GM12865 (cell line): ENCODE measurements at regions not wholly inside any gene's neighbourhood (a gene's known extent, or its start where the extent isn't known, plus 50 kb on each side); places are given as distances from the start of the nearest gene placed in this dataset.
"Not testable (repeated sequence)": the region's sequence is repeated elsewhere in the genome, so short reads cannot be mapped to it uniquely, and the experiment has no call there.

Source experiments
- DNase-seq: peaks from one replicate; pipeline ENCODE4 v3.0.0; 2010; ENCODE audit warnings: low read depth
- H3K4me3 ChIP-seq: 2 replicates; pipeline ENCODE4 v1.5.1; 2011; ENCODE audit warnings: mild to moderate bottlenecking, low read depth, low read length, control low read depth
- CTCF ChIP-seq: IDR thresholded peaks from 2 replicates; pipeline ENCODE4 v1.5.1; 2011; ENCODE audit warnings: low read length, control low read depth, low read depth, inconsistent platforms; ENCODE audit not compliant: insufficient read depth; ENCODE audit errors: missing control alignments

GRCh38 chrX:1700757-1701156 lies 85.9 kb downstream of the ASMT start:
- TF ChIP-seq CTCF: no peak
- no peak for DNase-seq
- no peak overlapping the region for H3K4me3 ChIP-seq

GRCh38 chrX:1701396-1701901 lies 86.6 kb downstream of the ASMT start:
- not testable (repeated sequence) for H3K4me3 ChIP-seq, DNase-seq

GRCh38 chrX:1702142-1702541 lies 87.3 kb downstream of the ASMT start:
- DNase-seq, H3K4me3 ChIP-seq: not testable (repeated sequence)

- not testable (repeated sequence) for DNase-seq, H3K4me3 ChIP-seq
Measured at GRCh38 chrX:1702557-1702956, 87.7 kb downstream of the ASMT start.

GRCh38 chrX:1709277-1709676 lies 94.4 kb downstream of the ASMT start:
- DNase-seq, H3K4me3 ChIP-seq: not testable (repeated sequence)

- no peak overlapping the region for H3K4me3 ChIP-seq
- TF ChIP-seq CTCF: no peak
- DNase-seq: no peak
Measured at GRCh38 chrX:1713296-1713695, 98.4 kb downstream of the ASMT start.

- DNase-seq: no peak
- TF ChIP-seq CTCF: no peak
- H3K4me3 ChIP-seq: no peak overlapping the region
Measured at GRCh38 chrX:1717373-1717772, 102.5 kb downstream of the ASMT start.

GRCh38 chrX:1719270-1719669 lies 104.4 kb downstream of the ASMT start:
- TF ChIP-seq CTCF: no peak
- DNase-seq: no peak
- H3K4me3 ChIP-seq: no peak overlapping the region

GRCh38 chrX:1720836-1721235 lies 106.0 kb downstream of the ASMT start:
- no peak overlapping the region for H3K4me3 ChIP-seq
- DNase-seq: no peak
- TF ChIP-seq CTCF: no peak
